Neural cell (in vitro differentiated cells): ENCODE measurements at regions not wholly inside any gene's neighbourhood (a gene's known extent, or its start where the extent isn't known, plus 50 kb on each side); places are given as distances from the start of the nearest gene placed in this dataset.

Experiments used
- H2AFZ ChIP-seq: fragments of 200-600, 300-800 bp; sonication (generic), shearing (Covaris generic); 2 replicates; pipeline ENCODE4 v1.6.0; 2014; ENCODE audit warnings: low read depth, mild to moderate bottlenecking, antibody characterized with exemption, low read length, moderate library complexity
- H3F3A ChIP-seq: fragments of 200-600 bp; shearing (Covaris generic); 2 replicates; pipeline ENCODE4 v1.6.1; 2016; ENCODE audit warnings: mild to moderate bottlenecking, moderate library complexity, mixed read lengths, antibody characterized with exemption, low read length; ENCODE audit not compliant: insufficient read depth, poor library complexity, severe bottlenecking
- H3K27ac ChIP-seq: fragments of 200-600, 300-800 bp; sonication (generic), shearing (Covaris generic); 2 replicates; pipeline ENCODE4 v1.5.1; 2014; ENCODE audit warnings: mild to moderate bottlenecking, low read length, moderate library complexity
- H3K27me3 ChIP-seq: fragments of 300-800, 200-600 bp; sonication (generic), shearing (Covaris generic); 2 replicates; pipeline ENCODE4 v1.6.0; 2014; ENCODE audit warnings: mild to moderate bottlenecking, low read depth, low read length, moderate library complexity; ENCODE audit not compliant: insufficient read depth
- H3K36me3 ChIP-seq: fragments of 300-800, 200-600 bp; sonication (generic), shearing (Covaris generic); 2 replicates; pipeline ENCODE4 v1.5.1; 2014; ENCODE audit warnings: mild to moderate bottlenecking, antibody characterized with exemption, low read length, moderate library complexity; ENCODE audit not compliant: insufficient read depth
- H3K4me2 ChIP-seq: fragments of 300-800, 200-600 bp; sonication (generic), shearing (Covaris generic); 2 replicates; pipeline ENCODE4 v1.6.0; 2014; ENCODE audit warnings: mild to moderate bottlenecking, low read length
- H3K4me3 ChIP-seq: fragments of 300-800, 200-600 bp; sonication (generic), shearing (Covaris generic); 2 replicates; pipeline ENCODE4 v1.5.1; 2014; ENCODE audit warnings: mild to moderate bottlenecking, low read length, moderate library complexity
- H3K79me2 ChIP-seq: fragments of 200-600 bp; shearing (Covaris generic); replicated peaks from 2 replicates; pipeline ENCODE4 v1.6.0; 2014; ENCODE audit warnings: mild to moderate bottlenecking, low read length, moderate library complexity; ENCODE audit not compliant: insufficient read depth
- H3K9ac ChIP-seq: fragments of 300-800, 200-600 bp; sonication (generic), shearing (Covaris generic); 2 replicates; pipeline ENCODE4 v1.6.1; 2016; ENCODE audit warnings: mild to moderate bottlenecking, low read length, mixed read lengths
- H3K9me2 ChIP-seq: fragments of 200-600 bp; shearing (Covaris generic); 2 replicates; pipeline ENCODE4 v1.6.1; 2016; ENCODE audit warnings: mild to moderate bottlenecking, low read length, mixed read lengths; ENCODE audit not compliant: insufficient read depth
- H3K9me3 ChIP-seq: fragments of 200-600, 300-800 bp; sonication (generic), shearing (Covaris generic); 2 replicates; pipeline ENCODE4 v1.6.1; 2016; ENCODE audit warnings: mild to moderate bottlenecking, mixed run types, low read length, moderate library complexity, mixed read lengths
- H4K20me1 ChIP-seq: fragments of 200-600 bp; shearing (Covaris generic); 2 replicates; pipeline ENCODE4 v1.6.1; 2016; ENCODE audit warnings: mild to moderate bottlenecking, mixed run types; ENCODE audit not compliant: insufficient read depth
- CTCF ChIP-seq: fragments of 450-650 bp; IDR thresholded peaks from 2 replicates; pipeline ENCODE4 v1.5.1; 2014; ENCODE audit warnings: antibody characterized with exemption, mild to moderate bottlenecking, moderate library complexity; ENCODE audit not compliant: poor library complexity, severe bottlenecking
- EP300 ChIP-seq: fragments of 450-650 bp; conservative IDR thresholded peaks from 2 replicates; pipeline ENCODE4 v1.6.1; 2014; ENCODE audit warnings: antibody characterized with exemption, mild to moderate bottlenecking, moderate library complexity; ENCODE audit not compliant: poor library complexity, severe bottlenecking
- EZH2 ChIP-seq: fragments of 200-600, 300-800 bp; shearing (Covaris generic), sonication (generic); IDR thresholded peaks from 2 replicates; pipeline ENCODE4 v1.6.1; 2014; ENCODE audit warnings: antibody characterized with exemption, low read length, borderline replicate concordance, mild to moderate bottlenecking; ENCODE audit not compliant: insufficient read depth, poor library complexity, severe bottlenecking
- MXI1 ChIP-seq: fragments of 450-650 bp; conservative IDR thresholded peaks from 2 replicates; pipeline ENCODE4 v1.6.1; 2014; ENCODE audit warnings: antibody characterized with exemption, mild to moderate bottlenecking; ENCODE audit not compliant: poor library complexity, severe bottlenecking
- POLR2AphosphoS5 ChIP-seq: IDR thresholded peaks from 2 replicates; pipeline ENCODE4 v1.6.1; 2012
- RAD21 ChIP-seq: fragments of 450-650 bp; conservative IDR thresholded peaks from 2 replicates; pipeline ENCODE4 v1.6.1; 2014; ENCODE audit warnings: antibody characterized with exemption, mild to moderate bottlenecking, moderate library complexity
- REST ChIP-seq: IDR thresholded peaks from 2 replicates; pipeline ENCODE4 v1.6.1; 2012; ENCODE audit warnings: borderline replicate concordance
- SMC3 ChIP-seq: fragments of 450-650 bp; conservative IDR thresholded peaks from 2 replicates; pipeline ENCODE4 v1.6.1; 2014; ENCODE audit warnings: antibody characterized with exemption, mild to moderate bottlenecking, moderate library complexity; ENCODE audit not compliant: poor library complexity
- TAF1 ChIP-seq: IDR thresholded peaks from 2 replicates; pipeline ENCODE4 v1.6.1; 2012; ENCODE audit warnings: low read depth

DNA sequence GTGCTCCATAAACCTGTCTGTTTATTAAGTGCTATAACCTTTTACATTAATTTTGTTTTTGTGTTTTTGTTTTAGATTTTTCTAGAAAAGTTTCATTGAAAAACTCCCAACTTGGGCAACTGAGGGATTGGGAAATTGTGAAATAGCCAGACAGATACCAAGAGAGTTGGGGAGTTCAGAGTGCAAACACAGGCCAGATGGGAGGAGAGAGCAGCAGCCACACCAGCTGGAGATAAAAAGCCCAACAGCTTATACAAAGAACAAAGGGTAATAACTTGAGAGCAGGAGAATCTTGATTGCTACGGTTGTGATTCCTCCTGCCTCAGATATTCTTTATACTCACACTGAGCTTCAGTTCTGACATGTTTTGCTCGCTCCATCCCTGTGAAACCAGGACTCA lies 1642.2 kb downstream of the LRRC4C start:
- no peak overlapping the region for H3K4me3 ChIP-seq
- H4K20me1 ChIP-seq, result no peaks in the 10 kb centered on the region
- H3K9me3 ChIP-seq, result no peaks in the 10 kb centered on the region
- TF ChIP-seq TAF1 (no peak), POLR2AphosphoS5 (no peak), RAD21 (no peak), REST (no peak), MXI1 (no peak), EZH2 (no peak), SMC3 (no peak), CTCF (no peak), EP300 (no peak)
- no peaks in the 10 kb centered on the region for H3F3A ChIP-seq
- H3K4me2 ChIP-seq, result no peak overlapping the region
- no peak overlapping the region for H2AFZ ChIP-seq
- H3K9ac ChIP-seq, result no peak overlapping the region
- no peak overlapping the region for H3K27ac ChIP-seq
- H3K9me2 ChIP-seq, result no peaks in the 10 kb centered on the region
- no peaks in the 10 kb centered on the region for H3K79me2 ChIP-seq
- no peaks in the 10 kb centered on the region for H3K27me3 ChIP-seq
- no peaks in the 10 kb centered on the region for H3K36me3 ChIP-seq

- Histone ChIP-seq H3K9ac (no peak overlapping the region), H3K4me2 (no peak overlapping the region), H4K20me1 (no peaks in the 10 kb centered on the region), H3K9me2 (no peaks in the 10 kb centered on the region), H2AFZ (no peak overlapping the region), H3K79me2 (no peaks in the 10 kb centered on the region), H3K9me3 (no peaks in the 10 kb centered on the region), H3K27ac (no peak overlapping the region), H3K4me3 (no peak overlapping the region), H3K27me3 (no peaks in the 10 kb centered on the region), H3K36me3 (no peaks in the 10 kb centered on the region), H3F3A (no peaks in the 10 kb centered on the region)
- no peak for TF ChIP-seq EZH2
- no peak for TF ChIP-seq MXI1
- TF ChIP-seq REST, result no peak
- no peak for TF ChIP-seq EP300
- TF ChIP-seq TAF1, result no peak
- no peak for TF ChIP-seq SMC3
- no peak for TF ChIP-seq POLR2AphosphoS5
- TF ChIP-seq CTCF, result no peak
- no peak for TF ChIP-seq RAD21
Observed at GRCh38 chr11:39810358-39810757, 1649.1 kb downstream of the LRRC4C start.
